ENCODE measurements at regions not wholly inside any gene's neighbourhood (a gene's known extent, or its start where the extent isn't known, plus 50 kb on each side); places are given as distances from the start of the nearest gene placed in this dataset.

GRCh38 chr3:5488771-5489170, 301.3 kb downstream of the EDEM1 start:
- no peak for TF ChIP-seq CTCF (IDR thresholded peaks at IDR 0.05; ENCODE audit: unreplicated experiment in 3 of 3)
- H3K9me3 Mint-ChIP-seq: no peaks in the 10 kb centered on the region
- H3K36me3 Mint-ChIP-seq (ENCODE audit: low read depth): no peaks in the 10 kb centered on the region
- peaks cover 4% of the 10 kb centered on the region for H3K4me1 Mint-ChIP-seq
- no peak overlapping the region for H3K27ac Mint-ChIP-seq
- H3K27me3 Mint-ChIP-seq (ENCODE audit: low read depth): no peaks in the 10 kb centered on the region
- H3K4me3 Mint-ChIP-seq: no peak overlapping the region

- no peaks in the 10 kb centered on the region for H3K9me3 Mint-ChIP-seq
- TF ChIP-seq CTCF (IDR thresholded peaks at IDR 0.05; ENCODE audit: unreplicated experiment in 3 of 3): no peak
- H3K36me3 Mint-ChIP-seq (ENCODE audit: low read depth): no peaks in the 10 kb centered on the region
- H3K27me3 Mint-ChIP-seq (ENCODE audit: low read depth): no peaks in the 10 kb centered on the region
- H3K4me3 Mint-ChIP-seq: no peak overlapping the region
- H3K27ac Mint-ChIP-seq: no peak overlapping the region
- peaks cover 4% of the 10 kb centered on the region for H3K4me1 Mint-ChIP-seq
Observed at GRCh38 chr3:5489536-5489935, 302.0 kb downstream of the EDEM1 start.

GRCh38 chr3:5494905-5495519, 307.5 kb downstream of the EDEM1 start:
- H3K4me3 Mint-ChIP-seq: no peak overlapping the region
- TF ChIP-seq CTCF (IDR thresholded peaks at IDR 0.05; ENCODE audit: unreplicated experiment in 3 of 3): no peak
- no peaks in the 10 kb centered on the region for H3K36me3 Mint-ChIP-seq (ENCODE audit: low read depth)
- H3K27me3 Mint-ChIP-seq (ENCODE audit: low read depth): no peaks in the 10 kb centered on the region
- no peak overlapping the region for H3K27ac Mint-ChIP-seq
- no peaks in the 10 kb centered on the region for H3K4me1 Mint-ChIP-seq
- no peaks in the 10 kb centered on the region for H3K9me3 Mint-ChIP-seq

GRCh38 chr3:5497497-5497896, 310.0 kb downstream of the EDEM1 start:
- H3K36me3 Mint-ChIP-seq (ENCODE audit: low read depth): no peaks in the 10 kb centered on the region
- no peaks in the 10 kb centered on the region for H3K4me1 Mint-ChIP-seq
- no peak for TF ChIP-seq CTCF (IDR thresholded peaks at IDR 0.05; ENCODE audit: unreplicated experiment in 3 of 3)
- H3K4me3 Mint-ChIP-seq: no peak overlapping the region
- no peak overlapping the region for H3K27ac Mint-ChIP-seq
- no peaks in the 10 kb centered on the region for H3K9me3 Mint-ChIP-seq
- no peaks in the 10 kb centered on the region for H3K27me3 Mint-ChIP-seq (ENCODE audit: low read depth)

GRCh38 chr3:5498981-5499380, 311.5 kb downstream of the EDEM1 start:
- no peaks in the 10 kb centered on the region for H3K27me3 Mint-ChIP-seq (ENCODE audit: low read depth)
- H3K4me3 Mint-ChIP-seq: no peak overlapping the region
- H3K27ac Mint-ChIP-seq: no peak overlapping the region
- no peaks in the 10 kb centered on the region for H3K4me1 Mint-ChIP-seq
- no peak for TF ChIP-seq CTCF (IDR thresholded peaks at IDR 0.05; ENCODE audit: unreplicated experiment in 3 of 3)
- no peaks in the 10 kb centered on the region for H3K9me3 Mint-ChIP-seq
- no peaks in the 10 kb centered on the region for H3K36me3 Mint-ChIP-seq (ENCODE audit: low read depth)

- H3K36me3 Mint-ChIP-seq (ENCODE audit: low read depth): no peaks in the 10 kb centered on the region
- no peak overlapping the region for H3K27ac Mint-ChIP-seq
- no peak for TF ChIP-seq CTCF (IDR thresholded peaks at IDR 0.05; ENCODE audit: unreplicated experiment in 3 of 3)
- no peaks in the 10 kb centered on the region for H3K27me3 Mint-ChIP-seq (ENCODE audit: low read depth)
- no peaks in the 10 kb centered on the region for H3K9me3 Mint-ChIP-seq
- H3K4me1 Mint-ChIP-seq: no peaks in the 10 kb centered on the region
- no peak overlapping the region for H3K4me3 Mint-ChIP-seq
Observed at GRCh38 chr3:5499404-5499803, 311.9 kb downstream of the EDEM1 start.
